Uterus (tissue), 3 donors: ENCODE measurements at regions not wholly inside any gene's neighbourhood (a gene's known extent, or its start where the extent isn't known, plus 50 kb on each side); places are given as distances from the start of the nearest gene placed in this dataset.

Experiments
- DNase-seq, 2 donors: peaks; one replicate each; pipeline ENCODE4 v3.0.0-alpha.2; 2019 to 2020
- H3K27ac ChIP-seq, 2 donors: fragments of 200-600 bp; sonication (generic); 1 replicate in 1 of 2; 2 replicates in 1 of 2; pipeline ENCODE4 v1.5.1; 2016 to 2018
- H3K27me3 ChIP-seq, 2 donors: fragments of 200-600 bp; sonication (generic); one replicate each; pipeline ENCODE4 v1.5.1; 2018 to 2019; ENCODE audit warnings: control low read depth in 1 of 2
- H3K36me3 ChIP-seq, 2 donors: fragments of 200-600 bp; sonication (generic); one replicate each; pipeline ENCODE4 v1.5.1; 2019; ENCODE audit warnings: control low read depth in 1 of 2
- H3K4me1 ChIP-seq, 2 donors: fragments of 200-600 bp; sonication (generic); one replicate each; pipeline ENCODE4 v1.5.1; 2018 to 2019; ENCODE audit warnings: control low read depth in 1 of 2
- H3K4me3 ChIP-seq, 2 donors: fragments of 200-600 bp; sonication (generic); 1 replicate in 1 of 2; 2 replicates in 1 of 2; pipeline ENCODE4 v1.5.1; 2018 to 2019; ENCODE audit warnings: mild to moderate bottlenecking in 1 of 2
- H3K9me3 ChIP-seq, 2 donors: fragments of 200-600 bp; sonication (generic); one replicate each; pipeline ENCODE4 v1.5.1; 2019; ENCODE audit warnings: control low read depth in 1 of 2
- CTCF ChIP-seq, 4 experiments: fragments of 200-600 bp in 2 of 4; fragments of 450-650 bp in 2 of 4; sonication (generic) in 2 of 4; IDR thresholded peaks; one replicate each; pipeline ENCODE4 v1.5.1; 2016 to 2019; ENCODE audit warnings: antibody characterized with exemption in 4 of 4, mild to moderate bottlenecking in 2 of 4, moderate library complexity in 1 of 4
- POLR2A ChIP-seq, 2 donors: fragments of 450-650 bp; IDR thresholded peaks; one replicate each; pipeline ENCODE4 v1.6.1; 2016; ENCODE audit warnings: antibody characterized with exemption in 2 of 2, mild to moderate bottlenecking in 1 of 2, moderate library complexity in 1 of 2
- intact Hi-C: fragments of 100-400 bp; cut with DNase I; formaldehyde crosslinking; loops from one replicate; pipeline ENCODE4 v1.15.1; 2023; ENCODE audit warnings: low total_unique reads
- donor health status: DM: yes; HTN: yes; CAD: no.

- Histone ChIP-seq H3K4me1 (no peaks in the 10 kb centered on the region), H3K27ac (no peak overlapping the region), H3K9me3 (no peaks in the 10 kb centered on the region), H3K27me3 (no peaks in the 10 kb centered on the region), H3K36me3 (no peaks in the 10 kb centered on the region), H3K4me3 (no peak overlapping the region)
- no peak for DNase-seq
- TF ChIP-seq POLR2A (IDR thresholded peaks at IDR 0.05) (no peak), CTCF (IDR thresholded peaks at IDR 0.05) (no peak)
- intact Hi-C loops = no loop called here
These were observed 254.4 kb upstream of the SP4 start for GRCh38 chr7:21173436-21173835.

GRCh38 chr7:21175714-21176113 is 252.2 kb upstream of the SP4 start:
- Histone ChIP-seq H3K4me3 (no peak overlapping the region), H3K4me1 (no peaks in the 10 kb centered on the region), H3K27ac (no peak overlapping the region), H3K9me3 (no peaks in the 10 kb centered on the region), H3K27me3 (no peaks in the 10 kb centered on the region), H3K36me3 (no peaks in the 10 kb centered on the region)
- TF ChIP-seq POLR2A (IDR thresholded peaks at IDR 0.05) = no peak
- TF ChIP-seq CTCF (IDR thresholded peaks at IDR 0.05) = no peak
- DNase-seq = no peak
- intact Hi-C loops = no loop called here

GRCh38 chr7:21184942-21185652 is 242.8 kb upstream of the SP4 start:
- Histone ChIP-seq H3K9me3 (no peaks in the 10 kb centered on the region), H3K36me3 (no peaks in the 10 kb centered on the region), H3K27me3 (no peaks in the 10 kb centered on the region), H3K4me3 (no peak overlapping the region), H3K27ac (no peak overlapping the region), H3K4me1 (no peaks in the 10 kb centered on the region)
- intact Hi-C loops = no loop called here
- TF ChIP-seq CTCF (IDR thresholded peaks at IDR 0.05) = no peak
- no peak for DNase-seq

- H3K9me3 ChIP-seq = no peaks in the 10 kb centered on the region
- TF ChIP-seq POLR2A (IDR thresholded peaks at IDR 0.05) (no peak), CTCF (IDR thresholded peaks at IDR 0.05) (no peak)
These were observed 242.1 kb upstream of the SP4 start for GRCh38 chr7:21185653-21186265.

GRCh38 chr7:21191321-21192073 is 236.4 kb upstream of the SP4 start:
- no peak overlapping the region for H3K4me3 ChIP-seq
- TF ChIP-seq POLR2A (IDR thresholded peaks at IDR 0.05) = no peak
- no peak for TF ChIP-seq CTCF (IDR thresholded peaks at IDR 0.05)
- H3K27me3 ChIP-seq = no peaks in the 10 kb centered on the region
- H3K9me3 ChIP-seq = no peaks in the 10 kb centered on the region
- no peaks in the 10 kb centered on the region for H3K36me3 ChIP-seq
- H3K27ac ChIP-seq = no peak overlapping the region
- H3K4me1 ChIP-seq = no peaks in the 10 kb centered on the region
- intact Hi-C loops = no loop called here
- DNase-seq = no peak

More at GRCh38 chr7:21185653-21186265, 242.1 kb upstream of the SP4 start:
- Histone ChIP-seq H3K36me3 (no peaks in the 10 kb centered on the region), H3K4me1 (no peaks in the 10 kb centered on the region), H3K27me3 (no peaks in the 10 kb centered on the region), H3K4me3 (no peak overlapping the region), H3K27ac (no peak overlapping the region)
- intact Hi-C loops = no loop called here
- no peak for DNase-seq
